ENCODE measurements at regions not wholly inside any gene's neighbourhood (a gene's known extent, or its start where the extent isn't known, plus 50 kb on each side); places are given as distances from the start of the nearest gene placed in this dataset.

DNA sequence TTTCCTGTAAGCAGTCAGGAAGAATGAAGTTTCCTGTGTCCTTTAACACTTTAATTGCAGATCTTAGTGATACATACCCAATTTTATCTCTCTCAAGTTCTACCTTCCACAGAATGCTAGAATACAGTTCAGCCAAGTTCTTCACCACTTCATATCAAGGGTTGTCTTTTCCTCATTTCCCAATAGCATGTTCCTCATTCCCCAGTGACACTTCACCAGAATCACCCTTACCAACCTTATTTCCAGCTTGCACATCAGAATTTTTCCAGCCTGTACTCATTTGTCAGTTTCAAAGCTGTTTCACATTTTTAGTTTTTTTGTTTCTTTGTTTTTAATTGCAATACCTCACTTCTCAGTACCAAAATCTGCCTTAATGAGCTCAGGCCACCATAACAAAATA is 126.1 kb downstream of the ESM1 start:
- TF ChIP-seq, protein P1, sequence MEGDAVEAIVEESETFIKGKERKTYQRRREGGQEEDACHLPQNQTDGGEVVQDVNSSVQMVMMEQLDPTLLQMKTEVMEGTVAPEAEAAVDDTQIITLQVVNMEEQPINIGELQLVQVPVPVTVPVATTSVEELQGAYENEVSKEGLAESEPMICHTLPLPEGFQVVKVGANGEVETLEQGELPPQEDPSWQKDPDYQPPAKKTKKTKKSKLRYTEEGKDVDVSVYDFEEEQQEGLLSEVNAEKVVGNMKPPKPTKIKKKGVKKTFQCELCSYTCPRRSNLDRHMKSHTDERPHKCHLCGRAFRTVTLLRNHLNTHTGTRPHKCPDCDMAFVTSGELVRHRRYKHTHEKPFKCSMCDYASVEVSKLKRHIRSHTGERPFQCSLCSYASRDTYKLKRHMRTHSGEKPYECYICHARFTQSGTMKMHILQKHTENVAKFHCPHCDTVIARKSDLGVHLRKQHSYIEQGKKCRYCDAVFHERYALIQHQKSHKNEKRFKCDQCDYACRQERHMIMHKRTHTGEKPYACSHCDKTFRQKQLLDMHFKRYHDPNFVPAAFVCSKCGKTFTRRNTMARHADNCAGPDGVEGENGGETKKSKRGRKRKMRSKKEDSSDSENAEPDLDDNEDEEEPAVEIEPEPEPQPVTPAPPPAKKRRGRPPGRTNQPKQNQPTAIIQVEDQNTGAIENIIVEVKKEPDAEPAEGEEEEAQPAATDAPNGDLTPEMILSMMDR (IDR thresholded peaks at IDR 0.05), result no peak
- no peak for TF ChIP-seq POLR2A (IDR thresholded peaks at IDR 0.05)

Data from Peyer's patch (tissue), 4 donors.